Mucosa of gallbladder (tissue), 1 donor: ENCODE measurements at regions not wholly inside any gene's neighbourhood (a gene's known extent, or its start where the extent isn't known, plus 50 kb on each side); places are given as distances from the start of the nearest gene placed in this dataset.
"Not testable (repeated sequence)": the region's sequence is repeated elsewhere in the genome, so short reads cannot be mapped to it uniquely, and the experiment has no call there.

Experiments used
- DNase-seq: peaks from one replicate; pipeline ENCODE4 v3.0.0-alpha.2; 2020; ENCODE audit warnings: low spot score
- donor health status: DM: no; HTN: no; CAD: no.

DNA sequence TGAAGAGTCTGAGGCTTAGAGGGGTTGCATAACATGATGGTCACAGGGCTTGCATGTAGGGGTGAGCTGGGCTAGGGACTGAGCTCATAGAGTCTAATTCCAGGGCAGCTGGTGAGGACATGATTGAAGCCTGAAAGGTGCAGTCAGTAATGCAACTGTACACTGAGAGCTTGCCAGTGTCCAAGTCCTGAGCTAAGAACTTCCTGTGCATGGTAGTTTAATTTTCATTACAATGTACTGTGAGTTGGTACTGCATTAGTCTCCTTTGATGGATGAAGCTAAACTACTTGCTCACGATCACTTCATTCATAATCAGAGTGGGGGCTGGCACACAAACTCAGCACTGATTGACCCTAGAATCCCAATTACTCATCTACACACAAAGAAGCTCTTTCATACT, 156.4 kb upstream of the CRBN start:
- DNase-seq, result no peak

DNA sequence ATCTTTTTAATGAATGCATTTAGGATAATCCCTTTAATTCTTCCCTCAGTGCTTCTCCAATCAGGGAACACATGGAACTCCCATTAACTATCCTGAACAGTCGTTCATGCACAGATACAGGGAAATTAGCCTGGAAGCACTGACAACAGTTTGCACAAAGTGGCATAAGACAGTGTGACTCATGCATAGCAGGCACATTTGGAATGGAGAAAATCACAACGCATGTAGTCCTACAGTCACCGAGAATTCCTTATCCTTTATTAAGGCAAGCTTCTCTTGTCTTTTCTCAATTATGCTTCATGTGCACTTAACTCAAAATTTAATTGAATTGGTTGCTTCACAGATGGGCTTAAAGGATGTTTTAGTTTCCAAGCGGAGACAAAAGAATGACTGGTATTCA, 155.0 kb upstream of the CRBN start:
- no peak for DNase-seq

DNA sequence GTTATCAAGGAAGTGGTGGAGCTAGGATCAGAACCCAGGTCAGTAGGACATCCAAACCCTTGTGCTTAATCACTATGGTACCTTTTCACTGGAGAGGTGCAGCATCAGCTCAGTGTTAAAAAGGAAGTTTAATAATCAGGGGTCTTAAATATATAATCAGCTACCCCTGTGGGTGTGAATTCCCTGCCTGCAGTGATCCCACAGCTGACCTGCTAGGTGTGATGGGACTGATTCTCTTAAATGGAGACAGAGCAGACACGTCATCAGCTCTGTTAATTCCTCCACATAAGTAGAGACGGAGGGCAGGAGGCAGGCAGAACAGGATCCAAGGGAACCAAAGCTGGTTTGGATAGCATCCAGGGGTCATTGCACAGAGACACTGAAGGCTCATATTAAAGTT, 154.1 kb upstream of the CRBN start:
- no peak for DNase-seq

DNA sequence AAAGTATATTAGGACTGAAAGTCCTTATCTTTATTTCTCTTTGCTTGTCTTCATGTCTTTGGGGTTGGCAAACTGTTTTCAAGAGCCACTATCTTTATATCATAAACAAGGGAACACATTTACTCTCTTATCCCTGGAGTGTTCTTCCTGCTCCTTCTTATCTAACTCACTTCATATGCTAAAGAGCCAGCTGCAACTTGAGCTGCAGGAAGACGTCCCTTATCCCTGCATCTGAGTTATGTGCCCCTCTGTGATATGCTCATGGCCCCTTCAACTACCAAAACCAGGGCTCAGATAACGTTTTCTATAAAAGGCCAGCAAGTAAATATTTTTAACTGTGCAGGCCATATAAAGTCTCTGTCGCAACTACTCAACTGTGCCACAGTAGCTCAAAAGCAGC, 137.0 kb upstream of the CRBN start:
- no peak for DNase-seq

DNA sequence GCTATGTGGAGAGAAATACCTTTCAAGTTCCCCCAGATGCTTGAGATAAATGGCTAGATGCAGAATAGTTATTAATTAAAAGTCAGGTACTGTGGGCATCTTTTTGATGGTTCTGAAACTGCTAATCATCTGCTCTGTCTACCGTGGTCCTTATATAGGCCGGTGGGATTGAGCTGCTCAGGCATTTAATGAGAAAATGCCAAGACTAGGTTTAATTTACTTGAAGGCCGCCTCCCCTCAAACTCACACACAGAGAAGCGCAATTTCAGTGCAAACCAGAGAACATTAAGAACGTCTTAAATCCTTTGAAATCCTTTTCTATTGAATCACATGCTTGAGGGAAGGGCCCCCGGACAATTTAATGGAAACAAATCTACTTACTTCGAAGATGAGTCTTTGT, 136.4 kb upstream of the CRBN start:
- no peak for DNase-seq

DNA sequence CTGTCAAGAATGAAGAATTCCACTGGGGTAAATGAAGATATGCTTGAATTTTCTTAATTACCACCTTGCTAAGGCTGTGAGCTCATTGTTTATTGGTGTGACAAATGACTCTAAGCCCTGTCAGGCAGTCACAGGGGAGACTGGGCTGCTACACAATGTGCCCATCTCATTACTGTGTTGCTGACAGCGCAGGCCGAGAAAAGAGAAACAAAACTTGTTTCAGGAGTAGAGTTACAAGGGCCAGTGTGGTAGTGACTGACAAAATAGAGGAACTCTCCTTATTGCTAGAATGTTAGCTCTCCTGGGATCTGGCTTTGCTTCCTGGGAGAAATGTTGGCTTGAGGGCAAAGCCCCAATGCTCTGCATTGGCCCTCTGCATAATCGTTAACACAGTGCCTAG, 130.4 kb upstream of the CRBN start:
- DNase-seq, result no peak

DNA sequence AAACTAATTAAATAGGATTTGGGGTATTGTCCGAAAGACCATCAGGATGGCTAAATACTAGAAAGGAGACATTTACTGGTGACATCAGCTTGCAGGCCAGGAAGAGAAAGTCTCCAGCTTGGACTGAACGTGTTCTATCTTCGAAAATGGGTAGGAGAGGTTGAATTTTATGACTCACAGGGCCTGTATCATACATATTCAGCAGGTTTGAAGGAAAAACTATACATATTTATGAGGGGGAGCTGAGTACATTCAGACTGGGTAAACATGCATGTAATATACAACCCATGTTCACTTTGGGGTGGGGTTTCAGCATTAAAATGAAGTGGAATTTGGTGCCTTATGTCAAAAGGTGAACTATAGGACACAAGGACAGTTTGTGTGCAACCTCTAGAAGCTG, 129.3 kb upstream of the CRBN start:
- DNase-seq, result no peak

DNA sequence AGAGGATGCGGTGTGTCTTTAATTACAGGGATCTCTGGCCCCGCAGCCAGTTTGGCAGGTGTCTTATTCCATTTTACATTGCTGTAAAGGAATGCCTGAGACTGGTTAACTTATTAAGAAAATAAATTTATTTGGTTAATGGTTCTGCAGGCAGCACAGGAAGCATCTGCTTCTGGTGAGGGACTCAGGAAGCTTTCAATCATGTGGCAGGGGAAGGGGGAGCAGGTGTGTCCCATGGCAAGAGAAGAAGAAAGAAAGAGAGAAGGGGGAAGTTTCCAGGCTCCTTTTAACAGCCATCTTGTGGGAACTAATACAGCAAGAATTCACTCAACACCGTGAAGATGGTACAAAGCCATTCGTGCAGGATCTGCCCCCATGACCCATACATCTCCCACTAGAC, 128.0 kb upstream of the CRBN start:
- no peak for DNase-seq

DNA sequence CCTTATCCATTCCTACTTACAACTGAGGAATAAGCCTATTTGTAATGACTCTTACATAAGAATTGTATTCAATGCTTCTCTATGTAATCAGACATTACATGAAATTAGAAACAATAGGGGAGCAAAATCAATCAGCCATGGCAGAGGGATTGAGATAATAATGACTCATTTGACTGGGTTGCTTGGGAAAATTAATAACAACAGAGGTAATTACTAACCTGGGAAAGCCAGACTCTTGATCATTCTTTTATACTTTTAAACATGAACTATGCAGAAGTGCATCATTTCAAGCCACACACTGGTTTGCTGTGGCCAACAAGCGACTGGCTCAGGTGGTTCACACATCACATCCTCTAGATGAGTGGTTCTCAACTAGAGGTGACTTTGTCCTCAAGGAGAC, 126.3 kb upstream of the CRBN start:
- no peak for DNase-seq

DNA sequence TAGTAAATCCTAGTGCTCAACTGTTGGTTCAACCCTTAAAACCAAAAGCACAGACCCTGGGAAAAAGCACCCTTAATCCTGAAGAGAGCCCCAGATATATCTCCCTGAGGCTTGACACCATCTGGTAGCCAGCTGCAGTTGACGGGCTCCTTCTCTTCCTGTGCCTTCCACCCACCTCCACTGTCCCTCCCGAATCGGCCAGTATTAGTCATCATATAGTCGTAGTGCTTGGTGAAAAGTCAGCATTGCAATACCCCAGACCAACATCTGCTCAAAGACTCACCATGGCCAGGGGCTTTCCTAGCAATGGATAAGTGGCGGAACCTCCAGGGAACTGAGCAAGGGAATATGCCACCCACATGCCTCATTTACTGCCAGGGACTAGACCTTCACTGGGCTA, 125.6 kb upstream of the CRBN start:
- no peak for DNase-seq

DNA sequence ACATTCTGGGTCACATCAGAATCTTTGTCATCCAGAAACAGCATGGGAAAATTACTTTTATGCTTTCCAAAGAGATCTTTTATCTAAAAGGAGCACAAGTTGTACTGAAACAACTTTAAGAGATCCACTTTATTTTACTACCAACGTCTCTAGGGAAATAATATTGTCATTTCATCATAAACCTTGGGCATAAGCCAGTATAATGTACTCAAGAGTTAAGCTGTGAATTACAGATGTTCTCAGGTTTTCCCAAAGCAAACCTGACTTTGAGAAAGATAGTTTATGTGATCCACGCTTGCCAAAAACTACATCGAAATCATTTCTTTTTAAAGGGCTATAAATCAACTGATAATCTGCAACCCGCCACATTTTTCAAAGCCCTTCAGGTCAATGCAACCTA, 124.1 kb upstream of the CRBN start:
- no peak for DNase-seq

DNA sequence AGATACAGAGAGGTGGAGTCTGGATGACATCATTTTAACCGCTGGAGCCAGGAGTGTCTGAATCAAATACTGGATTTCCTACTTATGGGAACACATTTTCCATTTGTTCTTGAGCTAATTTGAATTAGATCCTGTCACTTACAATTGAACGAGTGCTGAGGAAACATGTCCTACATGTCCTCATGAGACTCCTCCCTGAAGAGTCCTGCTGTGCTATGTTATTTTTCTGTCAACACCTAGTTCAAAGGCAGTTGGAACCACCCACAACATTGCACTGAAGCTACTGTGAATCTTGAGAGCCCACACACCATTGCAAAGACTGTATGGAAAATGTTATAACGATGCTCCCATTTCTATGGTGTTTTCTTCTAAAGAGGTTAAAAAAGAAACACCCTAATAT, 123.5 kb upstream of the CRBN start:
- DNase-seq, result no peak

DNA sequence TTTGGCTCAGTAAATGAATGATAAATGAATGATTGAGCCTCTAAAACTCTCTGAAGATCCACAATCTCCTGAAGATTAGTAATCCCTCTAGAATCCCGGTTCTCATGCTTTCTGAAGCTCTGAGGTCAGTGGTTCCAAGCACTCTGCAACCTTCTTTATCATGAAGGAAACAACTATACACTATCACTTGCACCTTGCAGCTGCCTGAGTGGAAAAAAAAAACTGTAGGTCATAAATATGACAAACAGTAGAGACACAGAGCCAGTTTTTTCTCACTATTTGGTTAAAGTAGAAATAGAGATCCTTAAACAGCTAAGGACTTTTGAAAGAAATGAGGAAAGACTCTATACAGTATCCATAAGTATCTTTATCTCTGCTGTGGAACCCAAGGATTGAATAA, 122.0 kb upstream of the CRBN start:
- no peak for DNase-seq

DNA sequence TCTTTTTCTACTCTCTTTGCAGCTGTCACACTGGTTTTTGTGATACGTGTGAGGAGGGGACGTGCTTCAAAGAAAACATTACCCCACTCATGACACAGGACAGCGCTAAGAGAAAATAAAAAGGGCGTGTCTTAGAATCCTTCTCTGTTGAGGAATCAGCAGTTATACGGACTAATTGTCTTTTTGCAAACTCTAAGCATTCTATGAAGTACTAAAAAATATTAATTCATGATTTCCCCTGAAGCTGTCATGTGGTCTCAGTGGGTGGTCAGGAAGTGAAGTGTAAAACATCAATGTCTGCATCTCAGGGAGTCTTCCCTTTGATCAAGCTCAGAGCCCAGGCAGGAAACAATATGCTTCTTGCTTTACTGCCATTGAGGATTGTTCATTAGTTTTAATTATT, 117.5 kb upstream of the CRBN start:
- no peak for DNase-seq

DNA sequence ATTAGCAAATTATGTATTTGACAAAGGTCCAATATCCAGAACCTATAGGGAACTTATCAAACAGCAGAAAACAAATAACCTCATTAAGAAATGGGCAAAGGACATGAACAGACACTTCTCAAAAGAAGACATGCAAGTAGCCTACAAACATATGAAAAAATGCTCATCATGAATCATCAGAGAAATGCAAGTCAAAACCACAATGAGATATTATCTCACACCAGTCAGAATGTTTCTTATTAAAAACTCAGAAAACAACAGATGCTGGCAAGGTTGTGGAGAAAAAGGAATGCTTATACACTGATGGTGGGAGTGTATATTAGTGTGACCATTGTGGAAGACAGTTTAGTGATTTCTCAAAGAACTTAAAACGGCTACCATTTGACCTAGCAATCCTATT, 116.1 kb upstream of the CRBN start:
- no peak for DNase-seq

DNA sequence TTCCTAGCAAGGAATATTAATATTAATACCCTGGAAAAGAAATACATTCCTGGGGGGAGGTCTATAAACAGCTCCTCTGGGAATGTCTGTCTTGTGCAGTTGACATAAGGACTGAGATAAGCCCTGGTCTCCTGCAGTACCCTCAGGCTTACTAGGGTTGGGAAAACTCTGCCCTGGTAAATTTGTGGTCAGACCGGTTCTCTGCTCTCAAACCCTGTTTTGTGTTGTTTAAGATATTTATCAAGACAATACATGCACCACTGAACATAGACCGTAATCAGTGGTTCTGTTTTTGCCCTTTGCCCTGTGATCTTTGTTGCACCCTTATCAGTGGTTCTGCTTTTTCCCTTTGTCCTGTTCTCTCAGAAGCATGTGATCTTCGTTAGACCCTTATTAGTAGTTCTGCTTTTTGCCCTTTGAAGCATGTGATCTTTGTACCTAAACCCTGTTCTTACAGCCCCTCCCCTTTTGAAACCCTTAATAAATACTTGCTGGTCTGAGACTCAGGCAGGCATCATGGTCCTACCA, 112.3 kb upstream of the CRBN start:
- DNase-seq, result not testable (repeated sequence)

DNA sequence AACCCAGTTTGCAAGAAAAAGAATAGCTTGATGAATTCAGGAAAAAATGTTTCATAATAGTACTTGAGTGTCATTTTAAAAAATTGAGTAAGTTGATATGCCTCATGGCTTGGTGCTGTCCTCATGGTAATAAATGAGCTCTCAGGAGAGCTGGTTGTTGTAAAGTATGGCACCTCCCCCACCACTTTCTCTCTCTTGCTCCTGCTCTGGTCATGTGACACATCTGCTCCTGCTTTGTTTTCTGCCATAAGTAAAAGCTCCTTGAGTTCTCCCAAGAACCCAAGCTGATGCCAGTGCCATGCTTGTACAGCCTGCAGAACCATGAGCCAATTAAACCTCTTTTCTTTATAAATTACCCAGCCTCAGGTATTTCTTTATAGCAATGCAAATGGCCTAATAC, 108.8 kb upstream of the CRBN start:
- DNase-seq, result no peak

DNA sequence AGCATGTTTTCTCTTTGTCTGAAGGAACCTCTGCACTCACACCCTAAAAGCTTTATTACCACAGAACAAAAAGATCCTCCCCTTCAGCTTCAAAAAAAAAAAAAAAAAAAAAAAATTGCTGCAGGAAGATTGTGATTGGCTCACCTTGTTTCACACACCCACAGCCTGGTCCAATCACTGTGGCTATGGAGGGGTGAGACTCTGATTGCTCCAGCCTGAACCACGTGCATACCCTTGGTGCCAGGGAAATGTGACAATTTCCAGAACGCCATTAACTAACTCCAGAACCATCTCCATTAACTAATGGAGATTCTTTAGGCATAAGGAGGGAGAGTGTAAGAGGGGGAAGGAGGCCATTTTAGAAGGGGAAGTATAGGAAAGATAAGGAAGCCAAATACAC, 106.5 kb upstream of the CRBN start:
- DNase-seq, result no peak

DNA sequence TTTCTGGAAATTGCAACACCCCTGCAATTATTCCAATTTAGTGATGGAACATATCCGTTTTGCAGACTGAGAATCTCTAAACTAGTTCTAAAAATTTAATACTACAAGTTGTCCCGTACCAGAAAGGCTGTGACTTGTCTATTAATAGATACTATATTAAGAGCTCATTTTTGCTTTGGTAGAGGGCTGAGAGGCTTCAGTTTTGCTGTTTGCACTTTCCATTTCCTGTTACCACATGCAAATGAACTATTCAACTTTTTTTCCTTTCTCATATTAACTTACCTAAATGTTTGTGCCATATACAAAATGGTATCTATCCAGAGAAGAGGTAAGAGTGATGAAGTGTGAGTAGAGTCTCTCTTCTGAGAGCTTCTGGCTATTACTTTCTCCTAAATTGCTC, 101.5 kb upstream of the CRBN start:
- DNase-seq, result no peak

DNA sequence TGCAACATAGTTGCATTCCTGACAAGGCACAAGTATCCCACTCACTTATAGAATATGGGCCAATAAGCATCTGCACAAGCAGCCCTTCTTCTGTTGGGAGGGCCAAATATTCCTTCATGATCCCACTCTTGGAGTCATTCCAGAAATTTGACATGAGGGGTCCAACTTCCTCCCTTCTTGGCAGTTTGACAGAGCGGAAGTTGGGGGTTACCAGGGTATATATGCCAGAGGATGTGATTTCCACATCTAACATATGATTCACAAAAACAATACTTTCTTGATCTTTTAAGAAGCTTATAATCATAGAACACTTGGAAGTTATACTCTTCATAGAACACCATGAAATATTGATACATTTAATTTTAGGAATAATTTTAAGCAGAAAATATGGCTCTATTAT, 100.9 kb upstream of the CRBN start:
- DNase-seq, result no peak

DNA sequence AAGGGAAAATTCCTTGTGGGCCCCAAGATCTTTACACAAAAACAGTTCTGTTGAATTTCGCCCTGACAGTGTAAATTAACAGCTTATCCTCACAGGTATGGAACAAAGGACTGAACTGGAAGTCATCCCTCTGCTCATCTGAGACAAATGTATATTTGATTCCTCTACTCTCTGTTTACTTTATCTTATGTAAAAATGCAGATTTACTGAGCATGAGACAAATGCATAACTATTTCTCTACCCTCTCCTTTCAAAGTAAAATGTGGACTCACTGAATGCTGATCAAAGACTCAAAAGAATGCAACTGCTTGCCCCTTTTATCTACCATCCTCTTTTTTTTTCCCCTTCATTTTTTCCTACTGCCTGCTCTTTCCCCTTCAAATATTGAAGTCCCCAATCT, 98.6 kb upstream of the CRBN start:
- DNase-seq, result no peak

DNA sequence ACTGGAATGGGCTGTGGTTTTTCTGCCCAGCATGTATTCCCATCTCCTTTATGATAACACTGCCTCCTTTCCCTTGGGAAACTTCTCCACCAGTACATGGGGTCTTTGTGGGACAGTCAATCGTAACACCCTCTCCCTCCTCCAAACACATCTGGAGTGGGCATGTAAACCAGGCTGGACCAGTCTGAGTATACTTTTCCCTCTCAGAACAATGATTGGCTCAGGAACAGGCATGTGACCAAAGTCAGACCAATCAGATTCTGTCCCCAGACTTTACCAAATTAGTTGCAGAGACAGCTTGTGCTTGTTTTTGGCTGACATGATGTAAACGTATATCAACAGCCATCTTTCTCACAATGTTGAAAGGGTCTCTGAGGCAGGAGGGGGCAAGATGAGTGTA, 97.1 kb upstream of the CRBN start:
- no peak for DNase-seq

DNA sequence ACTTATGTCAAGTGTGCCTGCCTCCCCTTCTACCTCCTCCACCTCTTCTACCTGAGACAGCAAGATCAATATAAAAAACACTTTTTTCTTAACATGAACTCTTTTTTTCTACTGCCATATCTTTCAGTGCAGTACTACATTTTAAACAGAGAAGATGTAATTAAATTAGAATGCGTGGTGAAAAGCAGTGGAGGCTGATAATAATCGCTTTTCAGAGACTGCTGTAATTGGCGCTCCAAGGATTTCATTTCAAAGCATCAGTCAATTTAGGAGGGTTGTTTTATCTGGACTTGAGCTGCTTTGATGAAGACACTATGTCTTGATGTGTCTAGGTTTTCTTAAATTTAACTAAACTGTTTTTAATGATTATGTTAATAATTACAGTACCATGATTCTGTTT, 85.3 kb upstream of the CRBN start:
- DNase-seq, result no peak

DNA sequence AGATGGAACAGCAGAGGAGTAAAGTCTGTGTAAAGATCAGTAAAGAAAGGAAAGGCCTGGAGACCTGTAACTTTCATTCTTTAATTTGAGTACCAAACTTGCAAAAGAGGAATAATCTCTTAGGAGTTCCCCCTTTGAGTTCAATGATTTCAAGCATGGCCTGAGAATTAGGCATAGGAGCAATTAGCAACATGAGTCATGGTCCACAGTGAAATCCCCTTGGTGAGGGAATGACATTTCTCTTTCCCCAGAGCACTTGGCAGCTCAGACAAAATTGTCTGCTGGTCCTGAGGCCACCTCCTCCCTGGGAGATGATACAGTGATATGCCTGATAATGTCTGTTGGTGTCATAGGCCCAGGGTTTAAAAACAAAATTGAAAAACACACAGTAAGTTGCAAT, 81.4 kb upstream of the CRBN start:
- no peak for DNase-seq

DNA sequence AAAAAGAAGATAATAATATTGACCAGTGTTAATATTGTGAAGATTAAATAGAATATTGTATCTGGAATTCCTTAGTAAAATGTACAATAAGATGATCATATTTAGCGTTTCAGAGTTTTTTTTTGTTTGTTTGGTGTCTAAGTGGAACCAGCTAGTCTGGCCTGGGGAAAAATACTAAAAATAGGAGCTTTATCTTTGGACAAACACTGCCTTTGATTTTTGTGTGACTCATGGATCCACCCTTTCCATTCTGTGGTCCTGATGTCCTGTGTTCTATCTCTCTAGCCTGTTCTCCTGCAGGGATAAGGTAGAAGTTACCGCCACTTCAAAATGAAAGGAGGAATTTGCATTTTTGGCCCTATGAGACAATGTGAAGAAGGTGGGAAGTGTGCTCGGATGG, 79.7 kb upstream of the CRBN start:
- DNase-seq, result no peak
